GM12878 (cell line): ENCODE measurements at regions not wholly inside any gene's neighbourhood (a gene's known extent, or its start where the extent isn't known, plus 50 kb on each side); places are given as distances from the start of the nearest gene placed in this dataset.
"Not testable (repeated sequence)": the region's sequence is repeated elsewhere in the genome, so short reads cannot be mapped to it uniquely, and the experiment has no call there.

Experiments
- ATAC-seq: fragments of 200-7000 bp; cut with Tn5 transposase; 3 replicates; pipeline ENCODE4 v1.9.1; 2020; ENCODE audit warnings: mild to moderate bottlenecking, moderate library complexity
- BruUV-seq: library from RNA; stranded (reverse); fragments of 400-500 nt; replicated peaks from 2 replicates; lab custom pipeline; 2021; lab: Mats Ljungman, UMichigan
- CTCF ChIA-PET: fragments of 300-600 bp; sonication (Branson Sonifier 250); formaldehyde crosslinking; extraction: SDS; loops from one replicate; lab custom pipeline; 2021; ENCODE audit warnings: inconsistent platforms; lab: Yijun Ruan, JAX
- POLR2A ChIA-PET: fragments of 350-600 bp; formaldehyde crosslinking; extraction: SDS; loops from one replicate; lab custom pipeline; 2021; ENCODE audit warnings: inconsistent platforms; lab: Charles Lee
- RAD21 ChIA-PET: fragments of 300-600 bp; sonication (Branson Sonifier 250); formaldehyde crosslinking; loops from one replicate; lab custom pipeline; 2023; ENCODE audit warnings: antibody characterized with exemption; ENCODE audit not compliant: unreplicated experiment; lab: Charles Lee
- SMC1A ChIA-PET: fragments of 300-600 bp; sonication (Branson Sonifier 250); formaldehyde crosslinking; loops from one replicate; lab custom pipeline; 2023; ENCODE audit not compliant: unreplicated experiment, uncharacterized antibody; lab: Charles Lee
- DNase-seq: peaks from one replicate; pipeline ENCODE4 v3.0.0-alpha.2; 2011; ENCODE audit warnings: low read depth, low spot score
- FAIRE-seq: peaks from 3 replicates; lab custom pipeline; 2011; peaks lifted over from hg19 to GRCh38; lab: Jason Lieb, UNC
- H2AFZ ChIP-seq: 2 replicates; pipeline ENCODE4 v1.6.0; 2011; ENCODE audit warnings: low read depth, low read length, control low read depth; ENCODE audit not compliant: control insufficient read depth
- H3K27ac ChIP-seq: 2 replicates; pipeline ENCODE4 v1.5.1; 2011; ENCODE audit warnings: control low read depth; ENCODE audit not compliant: control insufficient read depth, insufficient read depth
- H3K27me3 ChIP-seq, 2 experiments: replicated peaks in 1 of 2; 2 replicates each; pipeline versions ENCODE4 v1.6.0 to v1.6.1; 2011; ENCODE audit warnings: low read length in 1 of 2; ENCODE audit not compliant: control insufficient read depth in 2 of 2, insufficient read depth in 2 of 2
- H3K36me3 ChIP-seq, 2 experiments: 2 replicates each; pipeline ENCODE4 v1.5.1; 2011; ENCODE audit warnings: low read length in 1 of 2; ENCODE audit not compliant: control insufficient read depth in 2 of 2, insufficient read depth in 2 of 2
- H3K4me1 ChIP-seq: 2 replicates; pipeline ENCODE4 v1.6.1; 2011; ENCODE audit warnings: mild to moderate bottlenecking, low read length, moderate library complexity, mixed read lengths; ENCODE audit not compliant: control insufficient read depth, insufficient read depth
- H3K4me2 ChIP-seq: 2 replicates; pipeline ENCODE4 v1.6.0; 2011; ENCODE audit warnings: control low read depth; ENCODE audit not compliant: control insufficient read depth, insufficient read depth
- H3K4me3 ChIP-seq: fragments of 200-600 bp; sonication (generic); 2 replicates; pipeline ENCODE4 v1.5.1; 2016
- H3K79me2 ChIP-seq: 2 replicates; pipeline ENCODE4 v1.6.0; 2011; ENCODE audit warnings: low read length; ENCODE audit not compliant: control insufficient read depth, insufficient read depth
- H3K9ac ChIP-seq: 2 replicates; pipeline ENCODE4 v1.8.0; 2011; ENCODE audit warnings: low read length, control low read depth, mixed read lengths; ENCODE audit not compliant: control insufficient read depth, insufficient read depth
- H3K9me3 ChIP-seq: replicated peaks from 3 replicates; pipeline ENCODE4 v1.5.1; 2011; ENCODE audit warnings: mild to moderate bottlenecking, low read length; ENCODE audit not compliant: control insufficient read depth, insufficient read depth
- H4K20me1 ChIP-seq: 2 replicates; pipeline ENCODE4 v1.6.0; 2011; ENCODE audit not compliant: control insufficient read depth, insufficient read depth
- CBFB ChIP-seq: IDR thresholded peaks from 2 replicates; pipeline ENCODE4 v1.6.1; 2016; ENCODE audit warnings: antibody characterized with exemption, low read depth
- CHD1 ChIP-seq: IDR thresholded peaks from 2 replicates; pipeline ENCODE4 v1.6.1; 2012; ENCODE audit warnings: low read depth, low read length, improper control_type of control experiment
- CREM ChIP-seq: IDR thresholded peaks from 2 replicates; pipeline ENCODE4 v1.6.1; 2014; ENCODE audit warnings: antibody characterized with exemption, low read depth
- EZH2 ChIP-seq: IDR thresholded peaks from 2 replicates; pipeline ENCODE4 v1.6.1; 2012; ENCODE audit warnings: low read depth, mild to moderate bottlenecking, control low read depth, inconsistent platforms, low read length, borderline replicate concordance; ENCODE audit not compliant: control insufficient read depth
- FOXM1 ChIP-seq: IDR thresholded peaks from 2 replicates; pipeline ENCODE4 v1.6.1; 2012; ENCODE audit warnings: low read depth, mild to moderate bottlenecking, inconsistent platforms, low read length, moderate library complexity
- NR2C1 ChIP-seq: fragments of 450-650 bp; IDR thresholded peaks from 2 replicates; pipeline ENCODE4 v1.6.1; 2017; ENCODE audit warnings: antibody characterized with exemption, mild to moderate bottlenecking, moderate library complexity
- POLR2AphosphoS2 ChIP-seq: IDR thresholded peaks from 2 replicates; pipeline ENCODE4 v1.6.1; 2011; ENCODE audit warnings: low read depth, mild to moderate bottlenecking, low read length, improper control_type of control experiment, moderate library complexity
- SMC3 ChIP-seq: IDR thresholded peaks from 2 replicates; pipeline ENCODE4 v1.6.1; 2011; ENCODE audit warnings: low read length, improper control_type of control experiment, borderline replicate concordance
- SPI1 ChIP-seq: IDR thresholded peaks from 2 replicates; pipeline ENCODE4 v1.6.1; 2011; ENCODE audit warnings: low read depth, mild to moderate bottlenecking, low read length, moderate library complexity, borderline replicate concordance; ENCODE audit not compliant: insufficient read depth
- SREBF1 ChIP-seq: IDR thresholded peaks from 2 replicates; pipeline ENCODE4 v1.6.1; 2012; ENCODE audit warnings: mild to moderate bottlenecking, low read length
- SUPT20H ChIP-seq: IDR thresholded peaks from 2 replicates; pipeline ENCODE4 v1.6.1; 2011; ENCODE audit warnings: low read depth, mild to moderate bottlenecking, low read length, moderate library complexity, borderline replicate concordance; ENCODE audit not compliant: control insufficient read depth
- ZBED1 ChIP-seq: IDR thresholded peaks from 2 replicates; pipeline ENCODE4 v1.6.1; 2016; ENCODE audit warnings: borderline replicate concordance
- WGBS: methylation state at CpG from one replicate; pipeline ENCODE4 v1.1.6; 2016; ENCODE audit warnings: low lambda C conversion rate; ENCODE audit not compliant: insufficient replicate concordance, insufficient coverage; ENCODE audit errors: missing lambda C conversion rate; 5-methylcytosine and 5-hydroxymethylcytosine counted together
- in situ Hi-C: fragments of 300-500 bp; cut with MboI; formaldehyde crosslinking; loops from 9 replicates; pipeline ENCODE4 v1.14.3; 2018; ENCODE audit warnings: mixed read lengths
- intact Hi-C: fragments of 100-400 bp; cut with micrococcal nuclease; formaldehyde crosslinking; loops from one replicate; pipeline ENCODE4 v1.14.2; 2022; ENCODE audit not compliant: unreplicated experiment
- TF ChIP-seq, protein P1 (sequence below): fragments of 450-650 bp; IDR thresholded peaks from 2 replicates; pipeline ENCODE4 v1.6.1; 2017; ENCODE audit warnings: mild to moderate bottlenecking, moderate library complexity

DNA sequence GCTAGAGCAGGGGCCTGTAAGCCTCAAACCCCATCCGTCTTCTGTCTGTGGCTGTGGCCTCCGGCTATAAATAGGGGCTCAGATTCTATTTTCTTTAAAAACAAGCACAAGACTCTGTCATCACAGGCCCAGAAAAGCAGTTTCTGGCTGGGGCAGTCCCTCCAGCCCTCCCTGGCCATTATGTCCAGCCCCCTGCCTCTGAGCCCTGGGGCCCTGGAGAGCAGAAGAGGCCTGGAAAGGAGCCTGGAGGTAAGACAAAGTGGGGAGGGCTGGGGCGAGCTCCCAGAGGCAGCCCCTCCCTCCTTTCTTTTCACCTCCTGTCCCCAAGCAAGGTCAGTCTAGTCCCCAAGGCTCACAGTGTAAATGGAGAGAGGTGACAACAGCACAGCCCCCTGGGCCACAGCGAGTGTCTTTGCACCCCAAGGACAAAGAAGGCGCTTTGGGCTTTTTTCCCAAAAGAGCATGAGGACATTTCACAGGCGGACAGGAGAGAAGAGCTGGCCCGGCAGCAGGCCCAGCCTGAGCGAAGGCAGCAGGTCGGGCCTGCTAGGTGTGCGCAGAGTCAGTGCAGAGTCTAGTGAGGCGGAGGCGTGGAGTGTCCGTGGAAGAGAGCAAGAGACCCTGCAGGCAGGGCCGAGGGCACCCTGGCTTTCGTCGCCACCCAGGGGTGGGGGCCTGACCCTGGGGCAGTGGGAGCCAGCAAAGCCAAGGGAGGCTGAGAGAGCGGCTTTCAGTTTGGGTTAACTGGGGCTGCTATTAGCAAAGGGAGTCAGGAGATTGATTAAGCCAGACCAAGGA lies 188.3 kb downstream of the TBC1D2B start (continued):
- TF ChIP-seq EZH2 (no peak), CBFB (no peak), SPI1 (no peak), FOXM1 (no peak), SMC3 (no peak), CREM (no peak), ZBED1 (no peak), POLR2AphosphoS2 (no peak), NR2C1 (no peak), SREBF1 (no peak), SUPT20H (no peak), CHD1 (no peak)
- TF ChIP-seq, protein P1, sequence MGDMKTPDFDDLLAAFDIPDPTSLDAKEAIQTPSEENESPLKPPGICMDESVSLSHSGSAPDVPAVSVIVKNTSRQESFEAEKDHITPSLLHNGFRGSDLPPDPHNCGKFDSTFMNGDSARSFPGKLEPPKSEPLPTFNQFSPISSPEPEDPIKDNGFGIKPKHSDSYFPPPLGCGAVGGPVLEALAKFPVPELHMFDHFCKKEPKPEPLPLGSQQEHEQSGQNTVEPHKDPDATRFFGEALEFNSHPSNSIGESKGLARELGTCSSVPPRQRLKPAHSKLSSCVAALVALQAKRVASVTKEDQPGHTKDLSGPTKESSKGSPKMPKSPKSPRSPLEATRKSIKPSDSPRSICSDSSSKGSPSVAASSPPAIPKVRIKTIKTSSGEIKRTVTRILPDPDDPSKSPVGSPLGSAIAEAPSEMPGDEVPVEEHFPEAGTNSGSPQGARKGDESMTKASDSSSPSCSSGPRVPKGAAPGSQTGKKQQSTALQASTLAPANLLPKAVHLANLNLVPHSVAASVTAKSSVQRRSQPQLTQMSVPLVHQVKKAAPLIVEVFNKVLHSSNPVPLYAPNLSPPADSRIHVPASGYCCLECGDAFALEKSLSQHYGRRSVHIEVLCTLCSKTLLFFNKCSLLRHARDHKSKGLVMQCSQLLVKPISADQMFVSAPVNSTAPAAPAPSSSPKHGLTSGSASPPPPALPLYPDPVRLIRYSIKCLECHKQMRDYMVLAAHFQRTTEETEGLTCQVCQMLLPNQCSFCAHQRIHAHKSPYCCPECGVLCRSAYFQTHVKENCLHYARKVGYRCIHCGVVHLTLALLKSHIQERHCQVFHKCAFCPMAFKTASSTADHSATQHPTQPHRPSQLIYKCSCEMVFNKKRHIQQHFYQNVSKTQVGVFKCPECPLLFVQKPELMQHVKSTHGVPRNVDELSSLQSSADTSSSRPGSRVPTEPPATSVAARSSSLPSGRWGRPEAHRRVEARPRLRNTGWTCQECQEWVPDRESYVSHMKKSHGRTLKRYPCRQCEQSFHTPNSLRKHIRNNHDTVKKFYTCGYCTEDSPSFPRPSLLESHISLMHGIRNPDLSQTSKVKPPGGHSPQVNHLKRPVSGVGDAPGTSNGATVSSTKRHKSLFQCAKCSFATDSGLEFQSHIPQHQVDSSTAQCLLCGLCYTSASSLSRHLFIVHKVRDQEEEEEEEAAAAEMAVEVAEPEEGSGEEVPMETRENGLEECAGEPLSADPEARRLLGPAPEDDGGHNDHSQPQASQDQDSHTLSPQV, result peak; percentile 76; the same call in 1 of the 2 replicates

DNA sequence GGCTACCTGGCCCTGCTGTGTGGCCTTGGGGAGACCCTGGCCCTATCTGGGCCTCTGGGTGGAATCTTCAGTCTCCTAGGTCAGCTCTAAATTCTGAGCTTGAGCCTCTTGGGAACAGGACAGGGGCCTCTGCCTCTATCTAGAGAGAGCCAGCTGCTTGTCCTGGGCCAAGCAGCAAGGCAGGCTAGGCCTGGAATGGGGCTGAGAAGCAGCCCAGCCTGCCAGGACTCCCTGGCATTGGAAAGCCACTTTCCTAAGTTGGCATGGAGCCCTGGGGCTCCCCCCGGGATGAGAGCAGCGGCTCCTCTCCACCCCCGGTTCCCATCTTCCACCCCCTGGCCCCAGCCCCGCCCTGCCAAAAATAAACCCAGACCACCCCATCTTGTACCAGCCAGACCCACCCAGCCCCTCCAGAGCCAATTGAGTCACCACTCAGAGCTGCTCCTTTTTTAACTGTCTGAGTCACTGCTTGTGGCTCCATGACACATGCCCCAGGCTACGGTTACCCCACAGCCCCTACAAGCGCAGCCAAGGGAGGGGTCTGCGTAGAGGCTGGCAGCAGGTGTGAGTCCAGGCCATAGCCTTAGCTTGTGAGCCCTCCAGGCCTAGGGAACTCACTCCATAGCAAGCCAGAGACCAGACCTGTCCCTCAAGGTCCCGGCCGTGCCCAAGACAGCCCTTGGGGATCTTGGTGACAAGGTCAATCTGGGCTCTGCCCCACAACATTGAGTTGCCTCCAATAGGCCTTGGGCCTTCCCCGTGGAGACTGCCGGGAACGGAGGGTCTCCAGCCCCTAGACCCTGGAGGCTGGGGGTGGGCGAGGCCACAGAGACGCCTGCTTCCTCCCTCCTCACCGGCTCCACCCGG lies 189.7 kb downstream of the TBC1D2B start:
- H3K27ac ChIP-seq, H3K9me3 ChIP-seq, FAIRE-seq, DNase-seq, SMC1A ChIA-PET, in situ Hi-C loops, H3K9ac ChIP-seq, POLR2A ChIA-PET, BruUV-seq, H3K36me3 ChIP-seq, ATAC-seq, H3K79me2 ChIP-seq, H3K27me3 ChIP-seq, H2AFZ ChIP-seq, RAD21 ChIA-PET, H3K4me3 ChIP-seq, intact Hi-C loops, H3K4me2 ChIP-seq, H3K4me1 ChIP-seq, H4K20me1 ChIP-seq: not testable (repeated sequence)
- WGBS, result 32% methylated on average over 7 of the region's 16 CpGs
- CTCF ChIA-PET, result interaction anchor here (1.6 kb wide), 1 partner anchor 13 kb away, joined by 4 read pairs; no protein-coding TSS in a partner anchor
